Stomach (tissue), 4 donors: ENCODE measurements at regions not wholly inside any gene's neighbourhood (a gene's known extent, or its start where the extent isn't known, plus 50 kb on each side); places are given as distances from the start of the nearest gene placed in this dataset.

ENCODE experiments used
- EP300 ChIP-seq: sonication (generic); formaldehyde crosslinking; IDR thresholded peaks from one replicate; pipeline ENCODE4 v1.6.1; 2017; ENCODE audit warnings: antibody characterized with exemption
- POLR2A ChIP-seq, 4 donors: fragments of 450-650 bp; IDR thresholded peaks; one replicate each; pipeline ENCODE4 v1.6.1; 2016; ENCODE audit warnings: antibody characterized with exemption in 4 of 4, control low read depth in 2 of 4, mild to moderate bottlenecking in 1 of 4, moderate library complexity in 1 of 4
- POLR2AphosphoS5 ChIP-seq, 3 donors: sonication (generic); formaldehyde crosslinking; IDR thresholded peaks; one replicate each; pipeline ENCODE4 v1.6.1; 2016; ENCODE audit warnings: antibody characterized with exemption in 3 of 3
- TF ChIP-seq, protein P1 (sequence below), 7 experiments: fragments of 450-650 bp in 4 of 7; fragments of 200-600 bp in 3 of 7; sonication (generic) in 3 of 7; IDR thresholded peaks; one replicate each; pipeline ENCODE4 v1.5.1; 2016 to 2019; ENCODE audit warnings: antibody characterized with exemption in 7 of 7, control low read depth in 2 of 7, mild to moderate bottlenecking in 1 of 7

DNA sequence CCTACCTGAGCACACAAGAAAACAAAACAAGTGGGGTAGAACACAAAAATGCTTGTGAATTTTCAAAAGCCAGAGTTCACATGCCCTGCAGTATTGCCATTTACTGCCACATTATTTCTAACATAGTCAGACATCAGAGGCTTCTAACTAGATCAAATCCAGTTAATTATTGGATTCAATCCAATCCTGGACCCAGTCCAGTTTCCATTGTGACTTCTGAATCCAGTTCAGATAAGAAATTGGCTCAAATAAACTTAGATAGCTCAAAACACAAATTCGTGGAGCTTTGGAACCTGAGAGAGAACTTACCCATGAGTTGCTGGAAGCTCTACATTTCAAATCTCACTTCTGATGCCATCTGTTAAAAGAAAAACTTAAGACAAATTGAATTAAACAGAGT is 85.2 kb upstream of the ANKEF1 start:
- TF ChIP-seq EP300, result no peak
- TF ChIP-seq, protein P1, sequence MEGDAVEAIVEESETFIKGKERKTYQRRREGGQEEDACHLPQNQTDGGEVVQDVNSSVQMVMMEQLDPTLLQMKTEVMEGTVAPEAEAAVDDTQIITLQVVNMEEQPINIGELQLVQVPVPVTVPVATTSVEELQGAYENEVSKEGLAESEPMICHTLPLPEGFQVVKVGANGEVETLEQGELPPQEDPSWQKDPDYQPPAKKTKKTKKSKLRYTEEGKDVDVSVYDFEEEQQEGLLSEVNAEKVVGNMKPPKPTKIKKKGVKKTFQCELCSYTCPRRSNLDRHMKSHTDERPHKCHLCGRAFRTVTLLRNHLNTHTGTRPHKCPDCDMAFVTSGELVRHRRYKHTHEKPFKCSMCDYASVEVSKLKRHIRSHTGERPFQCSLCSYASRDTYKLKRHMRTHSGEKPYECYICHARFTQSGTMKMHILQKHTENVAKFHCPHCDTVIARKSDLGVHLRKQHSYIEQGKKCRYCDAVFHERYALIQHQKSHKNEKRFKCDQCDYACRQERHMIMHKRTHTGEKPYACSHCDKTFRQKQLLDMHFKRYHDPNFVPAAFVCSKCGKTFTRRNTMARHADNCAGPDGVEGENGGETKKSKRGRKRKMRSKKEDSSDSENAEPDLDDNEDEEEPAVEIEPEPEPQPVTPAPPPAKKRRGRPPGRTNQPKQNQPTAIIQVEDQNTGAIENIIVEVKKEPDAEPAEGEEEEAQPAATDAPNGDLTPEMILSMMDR (IDR thresholded peaks at IDR 0.05), result no peak
- no peak for TF ChIP-seq POLR2AphosphoS5 (IDR thresholded peaks at IDR 0.05)
- no peak for TF ChIP-seq POLR2A (IDR thresholded peaks at IDR 0.05)
